Neuronal stem cell (in vitro differentiated cells): ENCODE measurements at regions not wholly inside any gene's neighbourhood (a gene's known extent, or its start where the extent isn't known, plus 50 kb on each side); places are given as distances from the start of the nearest gene placed in this dataset.

Experiments
- DNase-seq: peaks from one replicate; pipeline ENCODE4 v3.0.0-alpha.2; 2013; ENCODE audit warnings: low spot score
- H2AFZ ChIP-seq: one replicate; pipeline ENCODE4 v1.6.1; 2013; ENCODE audit warnings: mild to moderate bottlenecking, low read length, inconsistent platforms
- H2AK5ac ChIP-seq: 2 replicates; pipeline ENCODE4 v1.6.1; 2013; ENCODE audit warnings: low read depth, mild to moderate bottlenecking, inconsistent platforms, low read length, moderate library complexity, mixed read lengths
- H2BK120ac ChIP-seq: 2 replicates; pipeline ENCODE4 v1.6.1; 2013; ENCODE audit warnings: low read depth, mild to moderate bottlenecking, inconsistent platforms, low read length, moderate library complexity, mixed read lengths
- H2BK12ac ChIP-seq: one replicate; pipeline ENCODE4 v1.6.1; 2013; ENCODE audit warnings: low read length, inconsistent platforms
- H2BK15ac ChIP-seq: 2 replicates; pipeline ENCODE4 v1.6.1; 2013; ENCODE audit warnings: mild to moderate bottlenecking, low read length, inconsistent platforms, mixed read lengths
- H2BK5ac ChIP-seq: one replicate; pipeline ENCODE4 v1.6.1; 2013; ENCODE audit warnings: inconsistent platforms, mild to moderate bottlenecking, low read length, moderate library complexity
- H3K14ac ChIP-seq: one replicate; pipeline ENCODE4 v1.6.1; 2013; ENCODE audit warnings: low read length, inconsistent platforms
- H3K18ac ChIP-seq: 2 replicates; pipeline ENCODE4 v1.6.1; 2013; ENCODE audit warnings: low read length, inconsistent platforms
- H3K23ac ChIP-seq: 2 replicates; pipeline ENCODE4 v1.6.1; 2013; ENCODE audit warnings: low read depth, mild to moderate bottlenecking, mixed read lengths, low read length, inconsistent platforms; ENCODE audit not compliant: poor library complexity
- H3K27ac ChIP-seq: replicated peaks from 3 replicates; pipeline ENCODE4 v1.5.1; 2013; ENCODE audit warnings: low read length, inconsistent platforms
- H3K27me3 ChIP-seq, 3 experiments: 2 replicates each; pipeline ENCODE4 v1.6.1; 2013; ENCODE audit warnings: low read length in 3 of 3, mild to moderate bottlenecking in 2 of 3, inconsistent platforms in 1 of 3, low read depth in 1 of 3, mixed read lengths in 1 of 3, moderate library complexity in 1 of 3; ENCODE audit not compliant: control insufficient read depth in 3 of 3, insufficient read depth in 3 of 3
- H3K36me3 ChIP-seq, 2 donors: replicated peaks in 1 of 2; 2 replicates each; pipeline ENCODE4 v1.6.1; 2013; ENCODE audit warnings: low read length in 2 of 2; ENCODE audit not compliant: control insufficient read depth in 2 of 2, insufficient read depth in 2 of 2
- H3K4ac ChIP-seq: 2 replicates; pipeline ENCODE4 v1.6.1; 2013; ENCODE audit warnings: inconsistent platforms, mild to moderate bottlenecking, low read length, moderate library complexity
- H3K4me1 ChIP-seq, 2 donors: 1 replicate in 1 of 2; 2 replicates in 1 of 2; pipeline ENCODE4 v1.6.1; 2013; ENCODE audit warnings: low read length in 2 of 2, low read depth in 1 of 2; ENCODE audit not compliant: control insufficient read depth in 2 of 2, insufficient read depth in 1 of 2
- H3K4me2 ChIP-seq: one replicate; pipeline ENCODE4 v1.6.1; 2013; ENCODE audit warnings: mild to moderate bottlenecking, low read length, inconsistent platforms; ENCODE audit not compliant: insufficient read depth, poor library complexity, severe bottlenecking
- H3K4me3 ChIP-seq, 2 donors: 2 replicates each; pipeline ENCODE4 v1.5.1; 2013; ENCODE audit warnings: low read length in 2 of 2, mild to moderate bottlenecking in 2 of 2, inconsistent platforms in 1 of 2, moderate library complexity in 1 of 2
- H3K79me1 ChIP-seq: one replicate; pipeline ENCODE4 v1.6.1; 2013; ENCODE audit warnings: low read depth, mild to moderate bottlenecking, inconsistent platforms, low read length, moderate library complexity
- H3K9ac ChIP-seq: one replicate; pipeline ENCODE4 v1.6.1; 2013; ENCODE audit warnings: mild to moderate bottlenecking, low read depth, low read length, inconsistent platforms; ENCODE audit not compliant: poor library complexity
- H3K9me3 ChIP-seq, 2 donors: replicated peaks in 1 of 2; 2 replicates each; pipeline versions ENCODE3 to v1.6.1; 2013; ENCODE audit warnings: low read length in 2 of 2, mild to moderate bottlenecking in 2 of 2, inconsistent platforms in 1 of 2, low read depth in 1 of 2, mixed read lengths in 1 of 2, moderate library complexity in 1 of 2; ENCODE audit not compliant: control insufficient read depth in 2 of 2, insufficient read depth in 1 of 2
- H4K8ac ChIP-seq: one replicate; pipeline ENCODE4 v1.6.1; 2013; ENCODE audit warnings: low read depth, mild to moderate bottlenecking, inconsistent platforms, low read length, moderate library complexity
- H4K91ac ChIP-seq: one replicate; pipeline ENCODE4 v1.6.1; 2013; ENCODE audit warnings: low read length, low read depth, mild to moderate bottlenecking, inconsistent platforms; ENCODE audit not compliant: poor library complexity
- WGBS, 2 donors: extraction: QIAGEN DNeasy Blood & Tissue Kit; methylation state at CpG; one replicate each; pipeline ENCODE4 v1.1.7; 2013; ENCODE audit warnings: missing lambda C conversion rate in 2 of 2, mixed read lengths in 1 of 2; ENCODE audit not compliant: insufficient read length in 2 of 2, insufficient replicate concordance in 1 of 2; ENCODE audit errors: extremely low coverage in 2 of 2; 5-methylcytosine and 5-hydroxymethylcytosine counted together

DNA sequence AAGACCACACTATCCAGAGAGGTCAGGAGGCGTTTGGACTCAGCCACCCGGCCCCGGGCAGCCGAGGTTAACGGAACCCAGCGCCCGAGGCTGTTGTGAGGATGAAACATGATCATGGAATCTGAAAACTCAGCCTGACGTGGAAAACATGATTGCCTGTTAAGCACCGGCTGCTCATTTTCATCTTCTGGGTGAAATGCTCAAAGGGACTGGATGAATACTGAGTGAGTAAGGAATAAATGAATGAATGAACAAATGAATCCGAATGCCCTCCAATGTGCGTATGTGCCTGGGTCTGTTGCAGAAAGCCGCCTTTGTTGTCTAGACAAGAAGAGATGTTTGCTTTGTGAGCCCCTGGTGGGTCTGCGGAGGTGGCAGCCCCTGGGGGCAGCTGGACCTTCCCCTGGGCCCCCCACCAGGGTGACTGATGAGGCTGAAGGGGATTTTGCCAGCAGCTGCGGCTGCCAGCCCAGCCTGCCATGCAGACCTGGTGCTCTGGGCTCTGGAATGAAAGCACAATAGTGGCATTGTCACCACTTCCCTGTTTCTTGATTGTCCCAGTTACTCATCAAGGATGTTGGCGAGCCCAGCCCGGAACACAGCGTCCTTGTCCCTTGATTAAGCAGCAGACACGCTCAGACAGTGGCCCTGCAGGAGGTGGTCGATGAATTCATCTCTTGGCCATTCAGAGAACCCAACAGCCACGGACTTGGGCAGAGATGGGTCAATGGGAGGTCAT is 211.1 kb downstream of the ANKRD60 start:
- no peak overlapping the region for H4K91ac ChIP-seq
- H2BK120ac ChIP-seq = no peak overlapping the region
- no peaks in the 10 kb centered on the region for H3K79me1 ChIP-seq
- H3K18ac ChIP-seq = no peak overlapping the region
- H2BK12ac ChIP-seq = no peak overlapping the region
- DNase-seq = no peak
- WGBS, 2 donors = no CpG with 5 or more reads among the region's 20 CpGs
- H3K4me2 ChIP-seq = no peak overlapping the region
- H3K14ac ChIP-seq = no peak overlapping the region
- H2BK5ac ChIP-seq = no peak overlapping the region
- peaks cover 0 to 1% of the 10 kb centered on the region in 2 donors for H3K4me1 ChIP-seq
- no peak overlapping the region for H2BK15ac ChIP-seq
- H3K4ac ChIP-seq = no peak overlapping the region
- H3K27me3 ChIP-seq = peaks cover 0 to 2% (median 0%) of the 10 kb centered on the region in 3 experiments
- H4K8ac ChIP-seq = no peak overlapping the region
- H2AFZ ChIP-seq = no peak overlapping the region
- H3K4me3 ChIP-seq = no peak overlapping the region
- H3K27ac ChIP-seq = no peak overlapping the region
- no peaks in the 10 kb centered on the region for H3K36me3 ChIP-seq
- peak overlapping the region; percentile 3 for H3K23ac ChIP-seq
- H3K9ac ChIP-seq = no peak overlapping the region
- no peak overlapping the region for H2AK5ac ChIP-seq
- no peaks in the 10 kb centered on the region for H3K9me3 ChIP-seq

DNA sequence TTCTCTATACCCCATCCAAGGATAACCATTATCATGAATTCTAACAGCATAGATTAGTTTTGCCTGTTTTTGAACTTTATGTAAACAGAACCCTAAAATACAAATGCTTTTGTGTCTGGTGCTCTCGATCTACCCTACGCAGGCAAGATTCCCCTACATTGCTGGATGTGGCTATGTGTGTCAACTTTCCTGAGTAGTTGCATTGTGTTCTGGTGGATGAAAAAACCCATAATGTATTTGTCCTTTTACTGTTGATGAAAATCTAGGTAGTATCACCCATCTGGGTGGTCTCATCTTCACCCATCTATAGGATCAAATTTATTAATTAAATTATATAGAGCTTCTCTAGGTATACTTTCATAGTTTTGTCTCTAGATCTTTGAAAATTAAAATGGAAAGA is 211.7 kb downstream of the ANKRD60 start:
- H3K4me3 ChIP-seq = no peak overlapping the region
- no peak overlapping the region for H2BK120ac ChIP-seq
- no peak for DNase-seq
- H3K18ac ChIP-seq = no peak overlapping the region
- H3K79me1 ChIP-seq = no peaks in the 10 kb centered on the region
- peaks cover 0 to 2% (median 0%) of the 10 kb centered on the region in 3 experiments for H3K27me3 ChIP-seq
- H2BK5ac ChIP-seq = no peak overlapping the region
- WGBS, 2 donors = no CpG with 5 or more reads among the region's 2 CpGs
- no peaks in the 10 kb centered on the region for H3K36me3 ChIP-seq
- no peak overlapping the region for H2AFZ ChIP-seq
- H4K91ac ChIP-seq = no peak overlapping the region
- H3K4me1 ChIP-seq = peaks cover 0 to 1% of the 10 kb centered on the region in 2 donors
- no peaks in the 10 kb centered on the region for H3K9me3 ChIP-seq
- no peak overlapping the region for H4K8ac ChIP-seq
- no peak overlapping the region for H3K23ac ChIP-seq
- no peak overlapping the region for H3K4ac ChIP-seq
- H3K14ac ChIP-seq = no peak overlapping the region
- no peak overlapping the region for H3K27ac ChIP-seq
- H2BK15ac ChIP-seq = no peak overlapping the region
- H3K4me2 ChIP-seq = no peak overlapping the region
- no peak overlapping the region for H2BK12ac ChIP-seq
- H2AK5ac ChIP-seq = no peak overlapping the region
- no peak overlapping the region for H3K9ac ChIP-seq

DNA sequence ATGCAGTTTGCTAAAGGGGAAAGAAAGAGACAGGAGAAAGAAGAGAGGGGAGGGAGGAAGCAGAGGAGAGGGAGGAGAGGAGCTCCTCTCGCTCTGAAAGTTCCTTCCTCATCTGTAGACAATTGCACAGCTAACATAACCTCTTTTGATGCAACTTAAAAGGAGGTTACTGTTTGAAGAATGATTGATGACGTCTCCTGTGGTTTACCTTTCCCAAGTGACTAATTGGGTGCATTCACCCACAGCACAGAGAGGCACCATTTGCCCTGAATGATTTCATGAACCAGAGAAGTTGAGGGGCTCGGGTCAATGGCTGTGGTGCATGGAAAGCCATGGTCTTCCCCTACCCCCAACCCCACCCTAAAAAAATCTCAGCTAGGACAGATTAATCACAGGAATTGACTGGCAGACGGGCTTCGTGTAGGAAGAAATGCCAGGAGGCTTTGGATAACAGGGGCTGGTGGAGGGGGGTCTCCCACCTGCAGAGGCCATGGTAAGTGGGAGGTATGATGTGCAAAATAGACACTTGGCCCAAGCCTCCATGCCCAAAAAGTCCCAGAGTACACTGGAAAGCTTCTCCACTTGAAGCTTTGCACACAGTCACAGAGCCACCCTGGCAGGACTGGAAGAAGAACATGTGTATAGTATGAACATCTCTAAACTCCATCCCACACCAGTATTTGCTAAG is 213.7 kb downstream of the ANKRD60 start:
- no peak overlapping the region for H2BK120ac ChIP-seq
- H2BK5ac ChIP-seq = no peak overlapping the region
- no peak overlapping the region for H2AK5ac ChIP-seq
- no peak overlapping the region for H3K18ac ChIP-seq
- H3K9me3 ChIP-seq = no peaks in the 10 kb centered on the region
- H3K79me1 ChIP-seq = no peaks in the 10 kb centered on the region
- no peak overlapping the region for H4K8ac ChIP-seq
- no peak overlapping the region for H3K27ac ChIP-seq
- no peak overlapping the region for H4K91ac ChIP-seq
- peaks cover 0 to 1% (median 0%) of the 10 kb centered on the region in 3 experiments for H3K27me3 ChIP-seq
- no peak overlapping the region for H2BK15ac ChIP-seq
- H2AFZ ChIP-seq = no peak overlapping the region
- H3K4me3 ChIP-seq = no peak overlapping the region
- H3K4me2 ChIP-seq = no peak overlapping the region
- H3K9ac ChIP-seq = no peak overlapping the region
- H3K23ac ChIP-seq = no peak overlapping the region
- H3K4me1 ChIP-seq = peaks cover 0 to 1% of the 10 kb centered on the region in 2 donors
- peak overlapping the region; percentile 39 for H3K14ac ChIP-seq
- H3K4ac ChIP-seq = no peak overlapping the region
- no peaks in the 10 kb centered on the region for H3K36me3 ChIP-seq
- H2BK12ac ChIP-seq = no peak overlapping the region
- no peak for DNase-seq
- WGBS, 2 donors = no CpG with 5 or more reads among the region's 5 CpGs

DNA sequence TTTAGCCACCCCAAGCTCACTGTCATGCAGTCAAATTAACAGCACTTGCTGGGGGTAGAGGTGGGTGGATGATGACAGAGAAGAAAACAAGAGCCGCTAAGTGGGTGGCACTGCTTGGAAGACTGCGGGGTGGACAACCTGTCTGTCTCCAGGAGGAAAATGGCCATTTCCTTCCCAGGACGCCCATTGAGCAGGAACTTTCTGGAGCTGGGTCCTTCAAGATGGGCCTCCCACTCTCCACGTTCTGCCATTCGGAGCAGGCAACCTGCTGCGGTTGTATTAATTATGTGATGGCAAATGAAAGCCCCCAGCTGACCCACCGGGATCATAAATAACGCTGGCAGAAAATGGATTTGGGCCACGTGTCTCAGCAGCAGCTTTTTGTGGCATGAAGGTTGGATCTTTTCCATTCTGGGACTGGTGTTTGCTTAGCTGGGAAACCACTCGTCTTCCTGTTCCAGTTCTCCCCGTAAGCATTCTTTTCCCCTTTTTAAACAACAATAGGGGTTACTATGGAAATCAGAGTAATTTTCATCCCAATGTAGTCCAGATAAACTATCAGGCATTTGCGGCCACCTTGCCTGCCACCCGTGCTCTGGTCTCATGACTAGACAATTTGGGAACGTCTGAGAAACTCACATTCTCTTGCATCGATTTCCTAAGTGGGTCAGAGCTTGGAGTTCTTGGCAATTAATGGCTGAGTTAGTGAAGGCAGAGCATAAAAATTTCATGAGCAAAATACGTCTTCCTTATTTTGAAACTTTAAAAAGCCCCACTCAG is 215.5 kb downstream of the ANKRD60 start:
- H2BK120ac ChIP-seq = no peak overlapping the region
- H3K4ac ChIP-seq = no peak overlapping the region
- H4K91ac ChIP-seq = no peak overlapping the region
- no CpG with 5 or more reads among the region's 16 CpGs for WGBS, 2 donors
- H3K9ac ChIP-seq = no peak overlapping the region
- H3K18ac ChIP-seq = no peak overlapping the region
- no peak overlapping the region for H3K23ac ChIP-seq
- H3K79me1 ChIP-seq = no peaks in the 10 kb centered on the region
- H3K4me2 ChIP-seq = no peak overlapping the region
- H2BK5ac ChIP-seq = no peak overlapping the region
- no peaks in the 10 kb centered on the region for H3K27me3 ChIP-seq
- no peak overlapping the region for H3K27ac ChIP-seq
- no peak overlapping the region for H3K14ac ChIP-seq
- no peak overlapping the region for H2AFZ ChIP-seq
- H3K9me3 ChIP-seq = no peaks in the 10 kb centered on the region
- peaks cover 0 to 1% of the 10 kb centered on the region in 2 donors for H3K4me1 ChIP-seq
- H2AK5ac ChIP-seq = no peak overlapping the region
- H3K4me3 ChIP-seq = no peak overlapping the region
- H2BK15ac ChIP-seq = no peak overlapping the region
- H4K8ac ChIP-seq = no peak overlapping the region
- H3K36me3 ChIP-seq = no peaks in the 10 kb centered on the region
- H2BK12ac ChIP-seq = no peak overlapping the region
- DNase-seq = no peak
